Ovary (tissue), 7 donors: ENCODE measurements at regions not wholly inside any gene's neighbourhood (a gene's known extent, or its start where the extent isn't known, plus 50 kb on each side); places are given as distances from the start of the nearest gene placed in this dataset.

Experiments
- DNase-seq, 5 donors: peaks; one replicate each; pipeline ENCODE4 v3.0.0-alpha.2; 2019 to 2020
- H3K27ac ChIP-seq, 2 donors: fragments of 200-600 bp; one replicate each; pipeline versions ENCODE4 v1.5.1 to v1.8.0; 2019 to 2022
- H3K27me3 ChIP-seq: fragments of 200-600 bp; one replicate; pipeline ENCODE4 v1.8.0; 2022
- H3K36me3 ChIP-seq: fragments of 200-600 bp; sonication (generic); one replicate; pipeline ENCODE4 v1.5.1; 2019
- H3K4me1 ChIP-seq: one replicate; pipeline ENCODE4 v1.8.1; 2013; ENCODE audit warnings: mild to moderate bottlenecking, moderate library complexity; ENCODE audit not compliant: insufficient read depth
- H3K4me3 ChIP-seq: fragments of 200-600 bp; sonication (generic); one replicate; pipeline ENCODE4 v1.5.1; 2017
- H3K9me3 ChIP-seq, 2 donors: fragments of 200-600 bp in 1 of 2; sonication (generic) in 1 of 2; one replicate each; pipeline versions ENCODE4 v1.5.1 to v1.8.1; 2013 to 2019; ENCODE audit warnings: mild to moderate bottlenecking in 1 of 2, moderate library complexity in 1 of 2
- EP300 ChIP-seq: sonication (generic); formaldehyde crosslinking; IDR thresholded peaks from one replicate; pipeline ENCODE4 v1.6.1; 2017; ENCODE audit warnings: antibody characterized with exemption
- POLR2A ChIP-seq: fragments of 450-650 bp; IDR thresholded peaks from one replicate; pipeline ENCODE4 v1.6.1; 2017; ENCODE audit warnings: antibody characterized with exemption, mild to moderate bottlenecking, moderate library complexity
- WGBS, 3 donors: extraction: QIAGEN DNeasy Blood & Tissue Kit in 1 of 3; methylation state at CpG; one replicate each; pipeline versions ENCODE4 v1.1.5 to v1.1.7; 2013 to 2017; 5-methylcytosine and 5-hydroxymethylcytosine counted together
- intact Hi-C, 4 donors: fragments of 100-400 bp; cut with DNase I; formaldehyde crosslinking; loops; one replicate each; pipeline versions ENCODE4 v1.11.0 to v1.15.1; 2022 to 2023
- TF ChIP-seq, protein P1 (sequence below), 3 donors: fragments of 450-650 bp in 2 of 3; fragments of 200-600 bp in 1 of 3; IDR thresholded peaks; one replicate each; pipeline versions ENCODE4 v1.5.1 to v1.8.0; 2016 to 2022; ENCODE audit warnings: antibody characterized with exemption in 3 of 3, mild to moderate bottlenecking in 1 of 3
- donor health status: DM: no; HTN: no; CAD: no; lungs with moderate emphysema.
- donor health status: DM: no; HTN: no; CAD: no.
- donor health status: Bipolar disorder and iron deficiency.
- donor health status: DM: no; HTN: no; CAD: no.
- donor health status: DM: yes; HTN: yes; CAD: no.

DNA sequence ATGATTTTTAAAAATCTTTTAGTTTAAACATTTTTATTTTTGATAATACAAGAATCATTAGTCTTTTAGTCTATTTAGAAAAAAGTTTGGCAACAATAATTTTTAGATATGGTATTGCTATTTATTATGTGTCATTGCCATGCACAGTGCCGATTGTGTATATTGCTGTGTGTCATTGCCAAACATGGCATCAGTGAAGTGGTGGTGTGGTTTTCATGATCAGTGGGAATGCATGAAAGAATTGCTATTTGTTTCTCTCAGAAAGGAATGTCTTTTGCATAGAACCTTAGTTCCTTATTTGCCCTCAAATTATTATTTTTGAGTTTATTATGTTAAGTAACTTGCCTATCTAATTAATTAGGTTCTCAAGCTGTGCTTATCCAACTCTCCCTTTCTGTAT lies 397.5 kb upstream of the PDE3A start:
- TF ChIP-seq POLR2A = no peak
- TF ChIP-seq EP300 = no peak
- TF ChIP-seq, protein P1, sequence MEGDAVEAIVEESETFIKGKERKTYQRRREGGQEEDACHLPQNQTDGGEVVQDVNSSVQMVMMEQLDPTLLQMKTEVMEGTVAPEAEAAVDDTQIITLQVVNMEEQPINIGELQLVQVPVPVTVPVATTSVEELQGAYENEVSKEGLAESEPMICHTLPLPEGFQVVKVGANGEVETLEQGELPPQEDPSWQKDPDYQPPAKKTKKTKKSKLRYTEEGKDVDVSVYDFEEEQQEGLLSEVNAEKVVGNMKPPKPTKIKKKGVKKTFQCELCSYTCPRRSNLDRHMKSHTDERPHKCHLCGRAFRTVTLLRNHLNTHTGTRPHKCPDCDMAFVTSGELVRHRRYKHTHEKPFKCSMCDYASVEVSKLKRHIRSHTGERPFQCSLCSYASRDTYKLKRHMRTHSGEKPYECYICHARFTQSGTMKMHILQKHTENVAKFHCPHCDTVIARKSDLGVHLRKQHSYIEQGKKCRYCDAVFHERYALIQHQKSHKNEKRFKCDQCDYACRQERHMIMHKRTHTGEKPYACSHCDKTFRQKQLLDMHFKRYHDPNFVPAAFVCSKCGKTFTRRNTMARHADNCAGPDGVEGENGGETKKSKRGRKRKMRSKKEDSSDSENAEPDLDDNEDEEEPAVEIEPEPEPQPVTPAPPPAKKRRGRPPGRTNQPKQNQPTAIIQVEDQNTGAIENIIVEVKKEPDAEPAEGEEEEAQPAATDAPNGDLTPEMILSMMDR (IDR thresholded peaks at IDR 0.05) = no peak
- H3K36me3 ChIP-seq = no peaks in the 10 kb centered on the region
- intact Hi-C loops = no loop called here
- no peaks in the 10 kb centered on the region for H3K9me3 ChIP-seq
- 68 to 83% (median 78%) methylated on average over 1 of the region's 1 CpG for WGBS, 3 donors
- peaks cover 3% of the 10 kb centered on the region for H3K4me1 ChIP-seq
- no peak overlapping the region for H3K27ac ChIP-seq
- no peak overlapping the region for H3K4me3 ChIP-seq
- DNase-seq = no peak
- H3K27me3 ChIP-seq = no peaks in the 10 kb centered on the region

DNA sequence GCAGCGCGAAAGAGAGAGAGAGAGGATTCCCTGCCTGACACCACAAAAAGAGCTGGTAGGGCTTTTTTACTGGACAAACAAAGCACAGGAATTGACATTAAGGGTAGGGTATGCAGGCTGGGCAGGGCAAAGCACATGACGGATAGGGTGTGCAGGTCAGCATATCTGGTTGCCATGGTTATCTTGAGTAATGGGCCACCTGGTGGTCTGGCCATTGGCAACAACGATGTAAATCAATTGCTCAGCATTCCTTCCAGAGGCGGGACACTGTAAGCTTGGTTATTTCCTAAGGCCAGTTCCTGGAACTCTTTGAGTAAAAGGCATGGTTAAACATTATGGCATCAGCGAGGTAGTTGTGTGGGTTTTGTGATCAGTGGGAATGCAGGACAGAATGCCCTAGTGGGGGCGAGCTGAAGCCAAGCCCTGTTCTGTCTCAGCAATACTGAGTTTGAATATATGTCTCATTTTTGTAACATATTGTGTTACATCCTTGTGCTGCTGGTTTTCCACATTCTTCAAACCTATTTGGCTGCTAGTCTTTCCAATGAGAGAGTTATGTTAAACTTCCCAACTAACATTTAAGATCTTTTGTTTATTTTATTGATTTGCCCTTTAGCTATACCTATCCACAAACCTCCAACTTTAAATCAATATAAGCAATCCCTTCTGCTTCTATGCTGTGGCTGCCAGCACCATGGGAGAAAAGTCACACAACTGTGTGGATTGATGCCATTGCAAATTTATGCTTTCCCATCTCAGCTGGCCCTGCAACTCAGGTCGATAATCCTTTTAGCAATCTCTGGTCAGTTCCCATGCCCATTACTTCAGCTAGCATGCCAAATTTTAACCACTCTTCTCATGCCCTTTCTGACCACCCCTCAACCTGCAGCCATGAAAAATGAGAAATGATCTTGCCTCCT lies 396.7 kb upstream of the PDE3A start:
- Histone ChIP-seq H3K27me3 (no peaks in the 10 kb centered on the region), H3K27ac (no peak overlapping the region), H3K9me3 (no peaks in the 10 kb centered on the region), H3K4me3 (no peak overlapping the region), H3K4me1 (peaks cover 3% of the 10 kb centered on the region), H3K36me3 (no peaks in the 10 kb centered on the region)
- WGBS, 3 donors = 66 to 71% (median 71%) methylated on average over 8 of the region's 8 CpGs
- intact Hi-C loops = no loop called here
- no peak for DNase-seq
- TF ChIP-seq POLR2A = no peak
- no peak for TF ChIP-seq EP300
- TF ChIP-seq, protein P1 (IDR thresholded peaks at IDR 0.05) = no peak

DNA sequence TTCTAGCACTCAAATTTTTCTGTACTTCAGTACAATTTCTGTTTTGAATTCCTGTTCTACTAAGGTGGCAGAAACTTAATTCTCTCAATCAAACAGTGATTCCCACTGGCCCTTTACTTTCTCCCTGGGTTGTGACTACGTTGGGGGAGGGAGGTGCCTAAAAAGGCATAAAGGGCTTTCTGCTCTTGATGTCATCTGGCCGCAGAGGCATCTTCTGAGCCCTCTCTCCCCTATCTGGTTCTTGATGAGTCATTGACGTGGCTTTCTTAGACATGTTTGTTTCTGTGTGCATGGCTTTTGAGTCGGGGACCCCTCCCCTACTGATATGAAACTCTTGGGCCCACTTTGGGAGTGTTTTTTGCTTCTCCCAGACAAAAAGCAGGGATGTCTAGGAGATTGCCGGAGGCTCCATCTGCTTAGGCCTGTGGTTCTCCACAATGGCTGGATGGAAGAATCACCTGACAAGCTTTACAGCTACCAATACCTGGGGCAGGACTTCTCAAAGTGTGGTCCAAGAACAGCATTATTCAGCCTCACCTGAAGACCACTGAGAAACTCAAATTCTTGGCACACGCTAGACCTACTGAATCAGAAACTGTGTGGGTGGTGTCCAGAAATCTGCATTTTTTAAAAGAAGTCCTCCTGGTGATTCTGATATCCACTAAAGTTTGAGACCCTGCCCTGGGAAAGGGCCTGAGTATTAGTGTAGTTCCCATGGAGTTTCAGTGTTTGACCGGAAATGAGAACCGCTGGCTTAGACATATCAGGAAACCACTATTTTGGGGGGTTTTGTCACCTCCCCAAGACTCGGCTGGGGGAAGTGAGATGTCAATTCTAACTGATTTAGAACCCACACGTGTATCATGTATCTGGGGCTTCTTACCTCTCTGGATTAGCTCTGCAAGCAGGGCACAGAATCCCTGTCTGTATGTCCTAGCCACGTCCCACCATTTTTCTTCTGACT lies 395.7 kb upstream of the PDE3A start:
- no peaks in the 10 kb centered on the region for H3K9me3 ChIP-seq
- H3K36me3 ChIP-seq = no peaks in the 10 kb centered on the region
- intact Hi-C loops = no loop called here
- no peaks in the 10 kb centered on the region for H3K27me3 ChIP-seq
- peaks cover 3% of the 10 kb centered on the region for H3K4me1 ChIP-seq
- DNase-seq = no peak
- no peak overlapping the region for H3K4me3 ChIP-seq
- TF ChIP-seq, protein P1 (IDR thresholded peaks at IDR 0.05) = no peak
- no peak for TF ChIP-seq EP300
- 90 to 93% (median 93%) methylated on average over 11 of the region's 11 CpGs for WGBS, 3 donors
- no peak overlapping the region for H3K27ac ChIP-seq

DNA sequence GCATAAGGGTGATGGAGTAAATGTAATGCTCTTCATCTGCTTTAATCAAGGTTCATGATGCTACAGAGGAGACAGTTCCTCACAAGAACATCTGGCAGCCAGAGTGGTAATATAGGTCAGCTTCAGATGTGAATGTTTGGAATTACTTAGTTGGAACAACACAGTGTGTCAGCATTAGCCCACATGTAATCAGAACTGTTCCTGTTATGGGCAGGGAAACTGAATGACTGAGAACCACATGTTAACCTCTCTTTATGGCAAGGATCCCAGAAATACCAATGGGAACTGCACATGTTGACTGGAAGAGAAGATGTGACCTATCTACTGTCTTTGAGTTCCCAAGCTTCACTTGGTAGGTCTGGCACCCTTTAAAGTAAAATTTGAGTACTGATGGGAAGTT lies 390.1 kb upstream of the PDE3A start:
- no peaks in the 10 kb centered on the region for H3K36me3 ChIP-seq
- no peaks in the 10 kb centered on the region for H3K27me3 ChIP-seq

More for the DNA sequence above, 390.1 kb upstream of the PDE3A start:
- no peaks in the 10 kb centered on the region for H3K9me3 ChIP-seq
- H3K27ac ChIP-seq = no peak overlapping the region
- no peaks in the 10 kb centered on the region for H3K4me1 ChIP-seq
- intact Hi-C loops = no loop called here
- DNase-seq = no peak
- no peak overlapping the region for H3K4me3 ChIP-seq
- no peak for TF ChIP-seq POLR2A
- TF ChIP-seq EP300 = no peak
- TF ChIP-seq, protein P1 (IDR thresholded peaks at IDR 0.05) = no peak
